ENCODE measurements at regions not wholly inside any gene's neighbourhood (a gene's known extent, or its start where the extent isn't known, plus 50 kb on each side); places are given as distances from the start of the nearest gene placed in this dataset.
"Not testable (repeated sequence)": the region's sequence is repeated elsewhere in the genome, so short reads cannot be mapped to it uniquely, and the experiment has no call there.

GRCh38 chr20:29296256-29297230 is 1960.9 kb upstream of the DEFB115 start:
- H3K27ac ChIP-seq: no peak overlapping the region
- no peak overlapping the region for H3K4me3 ChIP-seq

DNA sequence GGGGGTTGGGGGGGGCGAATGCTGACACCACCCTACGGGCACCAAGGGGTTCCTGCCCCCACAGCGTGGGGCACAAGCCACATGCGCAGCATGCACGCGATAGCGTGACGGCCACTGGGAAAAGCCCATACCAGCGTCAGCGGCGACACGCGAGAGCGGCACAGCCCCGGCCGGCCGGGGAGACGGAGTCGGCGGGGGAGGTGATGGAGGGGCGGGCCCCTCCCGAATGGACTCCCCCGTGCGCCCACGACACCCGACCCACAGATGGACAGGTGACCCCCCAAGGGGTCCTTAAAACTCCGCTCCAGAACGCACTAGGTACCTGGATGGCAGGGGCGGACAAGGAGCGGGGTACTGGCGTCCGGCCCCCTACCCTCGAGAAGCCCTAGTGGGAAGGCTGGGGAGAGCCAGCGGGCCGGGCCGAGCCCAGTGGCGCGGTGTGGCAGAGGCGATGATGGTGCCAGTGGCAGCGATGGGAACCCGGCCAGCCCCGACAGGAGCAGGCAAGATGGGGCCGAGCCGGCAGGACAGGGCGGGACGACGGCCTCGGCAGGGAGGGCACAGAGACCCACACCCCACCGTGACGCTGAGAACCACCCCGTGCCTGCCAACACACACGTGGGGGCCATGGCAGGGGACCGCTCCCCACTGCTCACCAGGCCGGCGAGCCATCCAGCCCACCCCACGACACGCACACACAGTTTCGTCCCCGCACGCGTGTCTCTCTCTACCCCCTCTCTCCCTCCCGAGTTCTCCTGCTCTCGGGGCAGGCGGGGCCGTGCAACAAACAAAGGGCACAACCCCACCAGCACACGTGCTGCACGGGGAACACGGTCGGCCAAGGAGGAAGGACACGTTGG is 1959.8 kb upstream of the DEFB115 start:
- Histone ChIP-seq H3K4me3 (no peak overlapping the region), H3K27ac (no peak overlapping the region)

DNA sequence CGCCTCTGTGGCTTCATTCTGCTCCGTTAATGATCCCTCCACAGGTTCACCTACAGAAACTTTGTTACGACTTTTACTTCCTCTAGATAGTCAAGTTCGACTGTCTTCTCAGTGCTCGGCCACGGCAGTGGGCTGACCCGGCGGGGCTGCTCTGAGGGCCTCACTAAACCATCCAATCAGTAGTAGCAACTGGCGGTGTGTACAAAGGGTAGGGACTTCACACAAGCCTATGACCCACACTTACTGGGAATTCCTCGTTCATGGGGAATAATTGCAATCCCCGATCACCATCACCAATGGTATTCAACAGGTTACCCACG is 1959.2 kb upstream of the DEFB115 start:
- Histone ChIP-seq H3K4me3 (no peak overlapping the region), H3K27ac (no peak overlapping the region)

DNA sequence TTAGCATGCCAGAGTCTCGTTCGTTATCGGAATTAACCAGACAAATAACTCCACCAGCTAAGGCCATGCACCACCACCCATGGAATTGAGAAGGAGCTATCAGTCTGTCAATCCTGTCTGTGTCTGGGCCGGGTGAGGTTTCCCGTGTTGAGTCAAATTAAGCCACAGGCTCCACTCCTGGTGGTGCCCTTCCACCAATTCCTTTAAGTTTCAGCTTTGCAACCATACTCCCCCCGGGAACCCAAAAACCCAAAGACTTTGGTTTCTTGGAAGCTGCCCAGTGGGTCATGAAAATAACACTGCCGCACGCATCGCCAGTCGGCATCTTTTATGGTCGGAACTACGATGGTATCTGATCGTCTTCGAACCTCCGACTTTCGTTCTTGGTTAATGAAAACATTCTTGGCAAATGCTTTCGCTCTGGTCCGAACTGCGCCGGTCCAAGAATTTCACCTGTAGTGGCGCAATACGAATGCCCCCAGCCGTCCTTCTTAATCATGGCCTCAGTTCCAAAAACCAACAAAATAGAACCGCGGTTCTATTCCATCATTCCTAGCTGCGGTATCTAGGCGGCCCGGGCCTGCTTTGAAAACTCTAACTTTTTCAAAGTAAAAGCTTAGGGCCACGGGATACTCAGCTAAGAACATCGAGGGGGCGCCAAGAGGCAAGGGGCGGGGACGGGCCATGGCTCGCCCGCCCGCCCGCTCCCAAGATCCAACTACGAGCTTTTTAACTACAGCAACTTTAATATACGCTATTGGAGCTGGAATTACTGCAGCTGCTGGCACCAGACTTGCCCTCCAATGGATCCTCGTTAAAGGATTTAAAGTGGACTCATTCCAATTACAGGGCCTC is 1958.5 kb upstream of the DEFB115 start:
- Histone ChIP-seq H3K27ac (no peak overlapping the region), H3K4me3 (no peak overlapping the region)

- Histone ChIP-seq H3K27ac (no peak overlapping the region), H3K4me3 (no peak overlapping the region)
Observed at GRCh38 chr20:29299811-29300578, 1957.5 kb upstream of the DEFB115 start.

DNA sequence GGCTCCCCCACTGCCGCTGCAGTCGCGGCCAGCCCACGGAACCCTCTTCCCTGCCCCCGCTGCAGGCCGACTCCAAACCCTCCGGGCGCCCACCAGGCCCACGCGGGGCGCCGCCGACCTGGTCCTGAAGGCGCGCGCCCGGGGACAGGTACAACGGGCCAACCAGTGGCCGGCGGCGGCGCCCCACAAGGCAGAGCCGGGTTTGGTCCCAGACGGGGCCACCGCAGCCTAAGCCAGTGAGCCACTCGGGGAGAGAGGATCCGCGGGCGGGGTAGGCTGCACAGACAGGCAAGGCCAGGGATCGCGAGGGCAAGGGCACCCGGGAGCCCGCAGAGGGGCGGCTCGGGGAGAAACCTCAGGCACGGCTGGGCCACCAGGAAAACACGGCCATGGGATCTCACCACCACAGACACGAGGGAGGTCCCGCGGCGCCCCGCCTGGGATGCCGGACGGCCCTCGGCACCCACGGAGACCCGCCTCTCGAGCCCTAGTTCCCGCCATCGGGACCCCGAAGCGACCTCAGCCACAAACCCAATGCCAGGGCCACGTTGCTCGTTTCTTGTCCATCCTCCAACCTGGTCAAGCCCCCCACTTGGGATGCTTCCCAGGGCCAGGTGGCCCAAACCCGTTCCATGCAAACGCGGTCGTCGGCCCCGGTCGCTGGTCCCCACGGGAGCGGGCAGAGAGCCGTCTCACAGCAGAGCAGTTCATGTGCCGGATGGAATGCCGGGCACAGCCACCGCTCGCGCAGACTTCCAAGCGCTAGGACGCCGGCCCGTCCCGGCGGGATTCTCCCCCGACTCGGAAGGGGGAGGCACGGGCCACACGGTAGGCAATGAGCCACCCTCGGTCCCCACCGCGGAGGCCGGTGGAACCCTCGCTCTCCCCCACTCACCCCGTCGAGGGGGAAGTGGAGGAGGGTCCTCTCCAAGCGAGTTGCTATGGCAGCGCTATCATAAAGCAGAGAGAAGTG is 1956.6 kb upstream of the DEFB115 start:
- no peak overlapping the region for H3K4me3 ChIP-seq
- H3K27ac ChIP-seq: no peak overlapping the region

DNA sequence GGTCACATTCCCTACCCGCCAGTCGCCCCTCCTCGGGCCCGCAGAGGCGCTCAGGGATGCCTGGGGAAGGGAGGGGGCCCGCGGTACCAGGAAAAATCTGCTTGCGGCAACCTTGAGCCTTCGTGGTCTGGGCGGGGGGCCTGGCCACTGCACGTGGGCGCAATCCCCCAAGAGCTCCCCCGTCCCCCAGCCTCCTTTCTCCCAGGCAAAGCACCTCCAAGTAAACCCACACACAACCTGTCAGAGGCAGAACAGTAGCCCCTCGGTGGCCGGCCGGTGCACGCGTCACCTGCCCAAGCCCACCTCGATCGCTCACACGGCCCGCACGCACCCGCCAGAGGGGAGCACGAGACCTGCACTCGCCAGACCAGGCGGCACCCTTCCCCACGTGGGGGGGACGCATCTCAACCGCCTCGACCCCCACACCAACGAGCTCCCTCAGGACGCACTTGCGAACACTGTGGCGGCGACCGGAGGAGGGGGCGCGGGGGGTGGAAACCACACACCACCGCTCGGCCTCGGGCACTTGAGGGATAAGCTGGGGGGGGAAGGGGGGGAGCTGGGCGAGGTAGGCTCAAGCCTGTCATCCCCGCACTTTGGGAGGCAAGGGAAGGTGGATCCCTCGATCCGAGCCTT is 1955.7 kb upstream of the DEFB115 start:
- no peak overlapping the region for H3K4me3 ChIP-seq

GRCh38 chr20:29302979-29303644 is 1954.4 kb upstream of the DEFB115 start:
- no peak overlapping the region for H3K4me3 ChIP-seq
- H3K27ac ChIP-seq: no peak overlapping the region

More for the DNA sequence above, 1955.7 kb upstream of the DEFB115 start:
- H3K27ac ChIP-seq: no peak overlapping the region

GRCh38 chr20:29306390-29307072 is 1950.9 kb upstream of the DEFB115 start:
- Histone ChIP-seq H3K27ac (no peak overlapping the region), H3K4me3 (no peak overlapping the region)

DNA sequence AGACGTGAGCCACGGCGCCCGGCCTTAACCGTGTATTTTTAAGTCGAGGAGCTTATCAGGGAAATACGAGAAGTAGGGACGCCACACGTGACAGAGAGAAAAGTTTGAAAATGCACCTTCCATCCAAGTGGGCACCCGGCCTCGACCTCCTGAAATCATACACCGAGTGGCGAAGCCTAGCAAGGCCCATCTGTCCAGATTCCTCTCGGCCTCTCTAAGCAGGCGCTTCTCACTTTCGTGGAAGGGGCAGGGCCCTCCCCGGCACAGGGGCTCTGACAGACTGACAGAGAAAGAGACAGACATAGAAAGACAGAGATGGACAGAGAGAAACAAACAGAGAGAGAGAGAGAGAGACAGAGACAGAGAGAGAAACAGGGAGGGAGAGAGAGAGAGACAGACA is 1950.0 kb upstream of the DEFB115 start:
- H3K27ac ChIP-seq, H3K4me3 ChIP-seq: not testable (repeated sequence)

DNA sequence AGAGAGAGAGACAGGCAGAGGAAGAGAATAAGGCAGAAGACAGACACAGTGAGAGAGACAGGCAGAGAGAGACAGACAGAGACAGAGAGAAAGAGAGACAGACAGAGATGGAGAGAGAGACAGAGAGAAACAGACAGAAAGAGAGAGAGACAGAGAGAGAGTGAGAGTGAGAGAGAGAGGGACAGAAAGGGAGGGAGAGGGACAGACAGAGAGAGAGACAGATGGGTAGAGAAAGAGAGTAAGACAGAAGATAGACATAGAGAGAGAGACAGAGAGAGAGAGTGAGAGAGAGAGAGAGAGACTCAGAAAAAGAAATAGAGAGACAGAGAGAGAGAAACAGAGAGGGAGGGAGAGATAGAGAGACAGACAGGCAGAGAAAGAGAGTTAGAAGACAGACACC is 1948.5 kb upstream of the DEFB115 start:
- H3K4me3 ChIP-seq: not testable (repeated sequence)

GRCh38 chr20:29309481-29309880 is 1948.0 kb upstream of the DEFB115 start:
- not testable (repeated sequence) for H3K4me3 ChIP-seq, H3K27ac ChIP-seq

More for the DNA sequence above, 1948.5 kb upstream of the DEFB115 start:
- H3K27ac ChIP-seq: not testable (repeated sequence)

DNA sequence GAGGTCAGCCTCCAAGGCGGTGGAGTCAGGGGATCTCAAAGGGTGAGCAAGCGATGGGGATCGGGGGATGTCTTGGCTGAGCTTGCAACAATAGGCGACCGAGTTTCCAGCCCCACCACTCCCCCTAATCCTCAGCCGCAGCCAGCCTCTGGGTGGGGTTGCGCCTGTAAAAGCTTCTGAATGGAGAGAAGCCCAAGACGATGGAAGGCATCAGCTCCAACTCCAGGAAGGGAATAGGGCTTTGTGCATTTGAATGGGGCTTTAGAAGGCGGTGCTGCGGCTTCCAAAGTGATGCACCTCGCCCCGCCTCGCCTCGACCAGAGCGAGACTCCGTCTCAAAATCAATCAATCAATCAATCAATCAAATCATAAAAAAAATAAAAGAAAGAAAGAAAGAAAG is 1946.4 kb upstream of the DEFB115 start:
- not testable (repeated sequence) for H3K4me3 ChIP-seq, H3K27ac ChIP-seq

DNA sequence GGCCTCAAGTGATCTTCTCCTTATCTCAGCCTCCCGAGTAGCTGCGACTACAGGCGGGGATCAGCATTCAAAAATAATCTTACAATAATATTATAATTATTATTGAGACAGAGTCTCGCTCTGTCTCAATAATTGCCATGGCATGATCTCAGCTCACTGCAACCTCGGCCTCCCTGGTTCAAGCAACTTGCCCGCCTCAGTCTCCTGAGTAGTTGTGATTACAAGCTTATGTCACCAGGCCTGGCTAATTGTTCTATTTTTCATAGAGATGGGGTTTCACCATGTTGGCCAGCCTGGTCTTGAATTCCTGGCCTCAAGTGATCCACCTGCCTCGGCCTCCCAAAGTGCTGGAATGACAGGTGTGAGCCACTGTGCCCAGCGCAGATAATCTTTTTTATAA is 1944.8 kb upstream of the DEFB115 start:
- not testable (repeated sequence) for H3K4me3 ChIP-seq, H3K27ac ChIP-seq

DNA sequence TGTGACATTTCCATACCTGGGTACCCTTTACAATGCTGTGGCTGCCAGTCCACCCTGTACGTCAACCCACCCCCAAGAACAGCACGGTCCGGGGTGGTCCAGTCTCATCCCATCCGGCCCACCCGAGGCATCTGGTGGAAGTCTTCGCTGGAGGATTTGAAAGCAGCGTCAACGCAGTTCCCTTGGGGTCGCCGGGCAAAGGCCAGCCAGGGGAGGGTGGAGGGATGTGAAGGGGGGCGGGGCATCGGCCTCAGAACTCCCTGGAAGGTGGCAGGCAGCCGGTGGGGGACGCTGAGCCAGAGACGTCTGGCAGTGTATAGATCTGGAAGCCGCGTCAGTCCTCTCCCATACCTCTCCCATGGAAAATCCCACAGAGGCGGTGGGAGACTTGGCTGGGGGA is 1944.0 kb upstream of the DEFB115 start:
- Histone ChIP-seq H3K27ac (no peak overlapping the region), H3K4me3 (no peak overlapping the region)

GRCh38 chr20:29314294-29314693 is 1943.2 kb upstream of the DEFB115 start:
- no peak overlapping the region for H3K4me3 ChIP-seq
- H3K27ac ChIP-seq: no peak overlapping the region

All from skin epidermis (tissue), 12 donors.